ENCODE measurements at regions not wholly inside any gene's neighbourhood (a gene's known extent, or its start where the extent isn't known, plus 50 kb on each side); places are given as distances from the start of the nearest gene placed in this dataset.
"Not testable (repeated sequence)": the region's sequence is repeated elsewhere in the genome, so short reads cannot be mapped to it uniquely, and the experiment has no call there.

GRCh38 chr18:73119574-73119973, 251.8 kb upstream of the NETO1 start:
- Histone ChIP-seq H3K4me3 (no peak overlapping the region), H3K27me3 (no peaks in the 10 kb centered on the region), H3K27ac (no peak overlapping the region), H3K36me3 (no peaks in the 10 kb centered on the region), H3K9me3 (no peaks in the 10 kb centered on the region), H3K4me1 (no peaks in the 10 kb centered on the region)
- TF ChIP-seq CTCF (IDR thresholded peaks at IDR 0.05) (no peak), EP300 (IDR thresholded peaks at IDR 0.05; ENCODE audit: low read depth) (no peak), POLR2A (IDR thresholded peaks at IDR 0.05) (no peak), POLR2AphosphoS5 (IDR thresholded peaks at IDR 0.05) (no peak)
- in situ Hi-C loops (cut with MboI; ENCODE audit: low pct_ligation_motif_present in 1 of 4, low pct_unique_long_range_greater_than_20kb in 1 of 4, low sequenced_read_pairs in 3 of 4) = no loop called here
- DNase-seq = no peak
- intact Hi-C loops (cut with DNase I; ENCODE audit: low total_unique reads) = no loop called here
- WGBS, 2 donors (ENCODE audit: low coverage in 1 of 2) = 19 to 27% methylated on average over 2 of the region's 2 CpGs

- no peak overlapping the region for H3K4me3 ChIP-seq
- no peak overlapping the region for H3K27ac ChIP-seq
- WGBS, 2 donors (ENCODE audit: low coverage in 1 of 2) = 55 to 76% methylated on average over 3 of the region's 3 CpGs
- DNase-seq = no peak
- H3K36me3 ChIP-seq = no peaks in the 10 kb centered on the region
- intact Hi-C loops (cut with DNase I; ENCODE audit: low total_unique reads) (no loop called here), in situ Hi-C loops (cut with MboI; ENCODE audit: low pct_ligation_motif_present in 1 of 4, low pct_unique_long_range_greater_than_20kb in 1 of 4, low sequenced_read_pairs in 3 of 4) (no loop called here)
- TF ChIP-seq EP300 (IDR thresholded peaks at IDR 0.05; ENCODE audit: low read depth) = no peak
- no peak for TF ChIP-seq CTCF (IDR thresholded peaks at IDR 0.05)
- no peak for TF ChIP-seq POLR2A (IDR thresholded peaks at IDR 0.05)
- TF ChIP-seq POLR2AphosphoS5 (IDR thresholded peaks at IDR 0.05) = no peak
- no peaks in the 10 kb centered on the region for H3K4me1 ChIP-seq
- H3K9me3 ChIP-seq = no peaks in the 10 kb centered on the region
- H3K27me3 ChIP-seq = no peaks in the 10 kb centered on the region
These were observed 250.5 kb upstream of the NETO1 start for GRCh38 chr18:73118121-73118816.

- Histone ChIP-seq H3K27me3 (no peaks in the 10 kb centered on the region), H3K9me3 (no peaks in the 10 kb centered on the region), H3K27ac (no peak overlapping the region), H3K4me3 (no peak overlapping the region), H3K4me1 (no peaks in the 10 kb centered on the region), H3K36me3 (no peaks in the 10 kb centered on the region)
- TF ChIP-seq EP300 (IDR thresholded peaks at IDR 0.05; ENCODE audit: low read depth) (no peak), POLR2A (IDR thresholded peaks at IDR 0.05) (no peak), POLR2AphosphoS5 (IDR thresholded peaks at IDR 0.05) (no peak), CTCF (IDR thresholded peaks at IDR 0.05) (no peak)
- DNase-seq = no peak
- in situ Hi-C loops (cut with MboI; ENCODE audit: low pct_ligation_motif_present in 1 of 4, low pct_unique_long_range_greater_than_20kb in 1 of 4, low sequenced_read_pairs in 3 of 4) (no loop called here), intact Hi-C loops (cut with DNase I; ENCODE audit: low total_unique reads) (no loop called here)
- 61 to 72% methylated on average over 3 of the region's 3 CpGs for WGBS, 2 donors (ENCODE audit: low coverage in 1 of 2)
These were observed 242.5 kb upstream of the NETO1 start for GRCh38 chr18:73110307-73110706.

GRCh38 chr18:73101977-73102376, 234.2 kb upstream of the NETO1 start:
- H3K27me3 ChIP-seq = no peaks in the 10 kb centered on the region
- no peaks in the 10 kb centered on the region for H3K4me1 ChIP-seq
- no peak overlapping the region for H3K27ac ChIP-seq
- 88 to 95% methylated on average over 4 of the region's 4 CpGs for WGBS, 2 donors (ENCODE audit: low coverage in 1 of 2)
- H3K9me3 ChIP-seq = no peaks in the 10 kb centered on the region
- no peak for DNase-seq
- no peak for TF ChIP-seq EP300 (IDR thresholded peaks at IDR 0.05; ENCODE audit: low read depth)
- TF ChIP-seq CTCF (IDR thresholded peaks at IDR 0.05) = no peak
- no peak for TF ChIP-seq POLR2A (IDR thresholded peaks at IDR 0.05)
- TF ChIP-seq POLR2AphosphoS5 (IDR thresholded peaks at IDR 0.05) = no peak
- H3K4me3 ChIP-seq = no peak overlapping the region
- in situ Hi-C loops (cut with MboI; ENCODE audit: low pct_ligation_motif_present in 1 of 4, low pct_unique_long_range_greater_than_20kb in 1 of 4, low sequenced_read_pairs in 3 of 4) = no loop called here
- intact Hi-C loops (cut with DNase I; ENCODE audit: low total_unique reads) = no loop called here
- H3K36me3 ChIP-seq = no peaks in the 10 kb centered on the region

- intact Hi-C loops (cut with DNase I; ENCODE audit: low total_unique reads); in situ Hi-C loops (cut with MboI; ENCODE audit: low pct_ligation_motif_present in 1 of 4, low pct_unique_long_range_greater_than_20kb in 1 of 4, low sequenced_read_pairs in 3 of 4); H3K27ac ChIP-seq; H3K36me3 ChIP-seq; H3K9me3 ChIP-seq; H3K4me3 ChIP-seq; DNase-seq; H3K27me3 ChIP-seq; H3K4me1 ChIP-seq: not testable (repeated sequence)
- 44 to 61% methylated on average over 5 to 6 of the region's 6 CpGs for WGBS, 2 donors (ENCODE audit: low coverage in 1 of 2)
These were observed 233.7 kb upstream of the NETO1 start for GRCh38 chr18:73101491-73101890.

Data from transverse colon (tissue), 4 donors.